ENCODE measurements at regions not wholly inside any gene's neighbourhood (a gene's known extent, or its start where the extent isn't known, plus 50 kb on each side); places are given as distances from the start of the nearest gene placed in this dataset.

DNA sequence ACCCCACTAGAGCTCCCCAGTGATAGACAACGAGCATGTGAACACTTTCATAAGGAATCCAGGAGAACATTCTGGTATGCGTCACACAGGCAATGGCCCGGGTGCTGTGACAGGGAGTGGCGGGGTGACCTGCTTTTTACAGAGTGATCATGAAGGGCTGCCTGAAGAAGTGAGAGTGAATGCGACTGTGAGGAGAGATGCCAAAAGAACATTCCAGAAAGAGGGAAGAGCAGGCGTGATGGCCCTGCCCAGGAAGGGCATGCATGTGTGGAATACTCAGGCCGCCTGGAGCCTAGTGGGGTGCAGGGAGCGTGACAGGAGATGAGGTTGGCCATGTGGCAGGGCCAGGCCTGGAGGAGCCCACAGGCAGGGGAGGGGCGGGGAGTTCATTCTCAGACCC, 53.8 kb downstream of the FZD10 start:
- Histone ChIP-seq H3K4me1 (ENCODE audit: insufficient read depth, low read length) (no peaks in the 10 kb centered on the region), H3K36me3 (ENCODE audit: insufficient read depth, low read length) (no peaks in the 10 kb centered on the region), H3K27me3 (ENCODE audit: control insufficient read depth in 1 of 2, insufficient read depth in 2 of 2, low read length in 2 of 2) (peaks cover 0 to 4% of the 10 kb centered on the region in 2 experiments), H3K4me3 (ENCODE audit: low read length) (no peak overlapping the region), H3K9me3 (ENCODE audit: control insufficient read depth in 1 of 2, insufficient read depth in 1 of 2, low read length in 2 of 2) (peaks cover 0 to 38% of the 10 kb centered on the region in 2 experiments), H3K27ac (ENCODE audit: low read depth in 1 of 2, low read length in 2 of 2) (no peak overlapping the region)
- H3K4me3 Mint-ChIP-seq, result no peak overlapping the region
- DNase-seq (no peak), ATAC-seq (ENCODE audit: poor library complexity) (no peak)
- intact Hi-C loops (cut with DNase I, micrococcal nuclease), result no loop called here
- H3K36me3 Mint-ChIP-seq (ENCODE audit: low read depth), result no peaks in the 10 kb centered on the region
- no peak overlapping the region for H3K27ac Mint-ChIP-seq
- ChIA-PET CTCF (no interaction called here), POLR2A (no interaction called here)
- H3K4me1 Mint-ChIP-seq (ENCODE audit: low read depth), result no peaks in the 10 kb centered on the region
- no peak for TF ChIP-seq CTCF (IDR thresholded peaks at IDR 0.05)
- H3K27me3 Mint-ChIP-seq, result peaks cover 42% of the 10 kb centered on the region
- H3K9me3 Mint-ChIP-seq, result peaks cover 7% of the 10 kb centered on the region

- intact Hi-C loops (cut with DNase I, micrococcal nuclease), result no loop called here
- ATAC-seq (ENCODE audit: poor library complexity) (no peak), DNase-seq (no peak)
- H3K4me1 Mint-ChIP-seq (ENCODE audit: low read depth), result no peaks in the 10 kb centered on the region
- H3K36me3 ChIP-seq (ENCODE audit: insufficient read depth, low read length), result no peaks in the 10 kb centered on the region
- H3K4me3 Mint-ChIP-seq, result no peak overlapping the region
- peaks cover 51% of the 10 kb centered on the region for H3K27me3 Mint-ChIP-seq
- no peak overlapping the region for H3K27ac Mint-ChIP-seq
- peaks cover 3 to 48% of the 10 kb centered on the region in 2 experiments for H3K9me3 ChIP-seq (ENCODE audit: control insufficient read depth in 1 of 2, insufficient read depth in 1 of 2, low read length in 2 of 2)
- ChIA-PET POLR2A (no interaction called here), CTCF (no interaction called here)
- peaks cover 0 to 4% of the 10 kb centered on the region in 2 experiments for H3K27me3 ChIP-seq (ENCODE audit: control insufficient read depth in 1 of 2, insufficient read depth in 2 of 2, low read length in 2 of 2)
- peaks cover 7% of the 10 kb centered on the region for H3K9me3 Mint-ChIP-seq
- no peak overlapping the region for H3K4me3 ChIP-seq (ENCODE audit: low read length)
- no peaks in the 10 kb centered on the region for H3K36me3 Mint-ChIP-seq (ENCODE audit: low read depth)
- H3K4me1 ChIP-seq (ENCODE audit: insufficient read depth, low read length), result no peaks in the 10 kb centered on the region
- no peak for TF ChIP-seq CTCF (IDR thresholded peaks at IDR 0.05)
- no peak overlapping the region for H3K27ac ChIP-seq (ENCODE audit: low read depth in 1 of 2, low read length in 2 of 2)
These were observed 56.4 kb downstream of the FZD10 start for GRCh38 chr12:130218682-130219081.

GRCh38 chr12:130219929-130220705, 57.9 kb downstream of the FZD10 start:
- ChIA-PET CTCF (no interaction called here), POLR2A (no interaction called here)
- H3K27ac ChIP-seq (ENCODE audit: low read depth in 1 of 2, low read length in 2 of 2), result no peak overlapping the region
- ATAC-seq (ENCODE audit: poor library complexity) (no peak), DNase-seq (no peak)
- no peak for TF ChIP-seq CTCF (IDR thresholded peaks at IDR 0.05)
- Mint-ChIP-seq H3K9me3 (peaks cover 7% of the 10 kb centered on the region), H3K27me3 (peaks cover 45% of the 10 kb centered on the region), H3K36me3 (ENCODE audit: low read depth) (no peaks in the 10 kb centered on the region), H3K4me3 (no peak overlapping the region), H3K27ac (no peak overlapping the region), H3K4me1 (ENCODE audit: low read depth) (no peaks in the 10 kb centered on the region)
- intact Hi-C loops (cut with DNase I, micrococcal nuclease), result no loop called here
- H3K36me3 ChIP-seq (ENCODE audit: insufficient read depth, low read length), result no peaks in the 10 kb centered on the region
- H3K9me3 ChIP-seq (ENCODE audit: control insufficient read depth in 1 of 2, insufficient read depth in 1 of 2, low read length in 2 of 2), result peaks cover 4 to 51% of the 10 kb centered on the region in 2 experiments
- no peaks in the 10 kb centered on the region for H3K4me1 ChIP-seq (ENCODE audit: insufficient read depth, low read length)
- no peak overlapping the region for H3K4me3 ChIP-seq (ENCODE audit: low read length)
- peaks cover 0 to 4% of the 10 kb centered on the region in 2 experiments for H3K27me3 ChIP-seq (ENCODE audit: control insufficient read depth in 1 of 2, insufficient read depth in 2 of 2, low read length in 2 of 2)

Data from CD4-positive, alpha-beta T cell (primary cell).